ENCODE measurements at regions not wholly inside any gene's neighbourhood (a gene's known extent, or its start where the extent isn't known, plus 50 kb on each side); places are given as distances from the start of the nearest gene placed in this dataset.

DNA sequence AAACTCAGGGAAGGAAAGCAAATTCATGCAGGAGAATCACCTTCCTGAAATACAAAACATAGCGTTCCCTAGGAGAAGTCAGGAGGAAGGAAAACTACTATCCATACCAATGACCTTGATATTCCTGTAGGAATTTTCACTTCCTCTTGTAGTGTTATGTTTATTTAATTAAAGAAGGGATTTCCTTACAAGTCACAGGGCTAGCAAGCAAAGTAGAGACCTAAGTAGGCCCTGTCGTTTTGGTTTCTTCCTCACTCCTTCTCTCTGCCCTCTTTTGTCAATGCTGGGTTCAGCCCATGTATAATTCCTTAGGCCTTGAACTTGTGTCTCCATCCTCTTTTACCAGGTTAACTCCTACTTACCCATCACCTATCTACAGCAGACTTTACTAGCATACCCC is 435.2 kb upstream of the LRATD1 start:
- Histone ChIP-seq H3K4me3 (no peak overlapping the region), H3K36me3 (no peaks in the 10 kb centered on the region), H3K9me3 (replicated peaks) (no peaks in the 10 kb centered on the region), H3K27ac (replicated peaks) (no peak overlapping the region), H3K27me3 (ENCODE audit: low read depth) (no peaks in the 10 kb centered on the region), H3K4me1 (no peaks in the 10 kb centered on the region)
- TF ChIP-seq, protein P1, sequence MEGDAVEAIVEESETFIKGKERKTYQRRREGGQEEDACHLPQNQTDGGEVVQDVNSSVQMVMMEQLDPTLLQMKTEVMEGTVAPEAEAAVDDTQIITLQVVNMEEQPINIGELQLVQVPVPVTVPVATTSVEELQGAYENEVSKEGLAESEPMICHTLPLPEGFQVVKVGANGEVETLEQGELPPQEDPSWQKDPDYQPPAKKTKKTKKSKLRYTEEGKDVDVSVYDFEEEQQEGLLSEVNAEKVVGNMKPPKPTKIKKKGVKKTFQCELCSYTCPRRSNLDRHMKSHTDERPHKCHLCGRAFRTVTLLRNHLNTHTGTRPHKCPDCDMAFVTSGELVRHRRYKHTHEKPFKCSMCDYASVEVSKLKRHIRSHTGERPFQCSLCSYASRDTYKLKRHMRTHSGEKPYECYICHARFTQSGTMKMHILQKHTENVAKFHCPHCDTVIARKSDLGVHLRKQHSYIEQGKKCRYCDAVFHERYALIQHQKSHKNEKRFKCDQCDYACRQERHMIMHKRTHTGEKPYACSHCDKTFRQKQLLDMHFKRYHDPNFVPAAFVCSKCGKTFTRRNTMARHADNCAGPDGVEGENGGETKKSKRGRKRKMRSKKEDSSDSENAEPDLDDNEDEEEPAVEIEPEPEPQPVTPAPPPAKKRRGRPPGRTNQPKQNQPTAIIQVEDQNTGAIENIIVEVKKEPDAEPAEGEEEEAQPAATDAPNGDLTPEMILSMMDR (IDR thresholded peaks at IDR 0.05; ENCODE audit: borderline replicate concordance): no peak
- no peak for DNase-seq
- intact Hi-C loops (cut with micrococcal nuclease): no loop called here

DNA sequence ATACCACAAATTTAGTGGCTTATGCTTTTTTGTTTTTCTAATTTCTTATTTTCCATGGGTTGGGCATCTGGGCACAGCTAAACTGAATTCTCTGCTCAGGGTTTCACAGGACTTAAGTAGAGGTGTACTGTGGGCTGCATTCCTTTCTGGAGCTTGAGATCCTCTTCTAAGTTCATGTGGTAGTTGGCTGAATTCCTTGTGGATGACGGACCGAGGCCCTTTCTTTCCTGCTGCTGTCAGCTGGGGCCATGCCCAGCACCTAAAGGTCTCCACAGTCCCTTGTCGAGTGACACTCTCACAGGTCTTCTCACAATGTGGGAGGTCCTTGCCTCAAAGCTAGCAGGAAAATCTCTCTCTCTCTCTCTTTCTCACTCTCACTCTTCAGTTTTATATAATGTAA is 433.5 kb upstream of the LRATD1 start:
- Histone ChIP-seq H3K4me1 (no peaks in the 10 kb centered on the region), H3K36me3 (no peaks in the 10 kb centered on the region), H3K27me3 (ENCODE audit: low read depth) (no peaks in the 10 kb centered on the region), H3K4me3 (no peak overlapping the region), H3K9me3 (replicated peaks) (peaks cover 2% of the 10 kb centered on the region), H3K27ac (replicated peaks) (no peak overlapping the region)
- intact Hi-C loops (cut with micrococcal nuclease): no loop called here
- no peak for DNase-seq
- TF ChIP-seq, protein P1 (IDR thresholded peaks at IDR 0.05; ENCODE audit: borderline replicate concordance): no peak

DNA sequence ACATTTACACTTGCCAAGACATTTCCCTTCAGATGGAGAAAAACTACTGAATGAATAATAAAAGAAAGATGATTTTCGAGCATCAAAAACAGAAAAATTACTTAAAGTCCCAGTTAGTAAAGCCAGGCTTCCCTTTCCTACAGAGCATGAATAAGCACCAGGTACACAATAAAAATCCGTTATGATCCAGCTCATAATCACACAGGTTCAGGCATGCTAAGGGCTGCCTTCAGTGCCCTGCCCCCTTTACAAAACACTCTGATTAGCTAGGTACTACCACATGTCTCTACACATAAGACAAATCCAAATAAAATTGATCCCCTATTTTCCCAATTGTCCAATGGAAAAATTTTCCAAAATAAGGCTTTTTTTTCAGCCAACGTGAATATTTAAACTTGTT is 413.2 kb upstream of the LRATD1 start:
- Histone ChIP-seq H3K27me3 (ENCODE audit: low read depth) (no peaks in the 10 kb centered on the region), H3K9me3 (replicated peaks) (no peaks in the 10 kb centered on the region), H3K36me3 (no peaks in the 10 kb centered on the region), H3K4me3 (no peak overlapping the region), H3K27ac (replicated peaks) (no peak overlapping the region), H3K4me1 (no peaks in the 10 kb centered on the region)
- TF ChIP-seq, protein P1 (IDR thresholded peaks at IDR 0.05; ENCODE audit: borderline replicate concordance): no peak
- no peak for DNase-seq
- intact Hi-C loops (cut with micrococcal nuclease): no loop called here

DNA sequence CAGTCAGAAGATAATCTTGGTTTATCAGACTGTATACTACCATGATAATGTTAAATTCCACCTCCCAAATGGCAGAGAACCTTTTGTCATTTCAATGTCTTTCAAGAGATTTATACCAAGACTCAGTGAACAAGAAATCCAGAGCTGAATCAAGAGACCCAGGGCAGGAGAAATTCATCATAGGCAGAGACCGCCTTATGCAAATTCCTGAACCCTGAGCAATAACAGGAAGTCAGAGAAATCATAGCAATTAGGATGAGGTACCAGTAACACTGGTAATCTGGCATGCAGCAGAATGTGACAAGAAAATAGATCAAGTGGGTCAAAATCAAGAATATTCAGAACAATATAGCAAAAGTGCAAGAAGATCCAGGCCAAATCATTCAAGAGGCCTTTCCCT is 412.4 kb upstream of the LRATD1 start:
- Histone ChIP-seq H3K4me3 (no peak overlapping the region), H3K27ac (replicated peaks) (no peak overlapping the region), H3K36me3 (no peaks in the 10 kb centered on the region), H3K4me1 (no peaks in the 10 kb centered on the region), H3K27me3 (ENCODE audit: low read depth) (no peaks in the 10 kb centered on the region), H3K9me3 (replicated peaks) (peaks cover 3% of the 10 kb centered on the region)
- TF ChIP-seq, protein P1 (IDR thresholded peaks at IDR 0.05; ENCODE audit: borderline replicate concordance): no peak
- intact Hi-C loops (cut with micrococcal nuclease): no loop called here
- no peak for DNase-seq

DNA sequence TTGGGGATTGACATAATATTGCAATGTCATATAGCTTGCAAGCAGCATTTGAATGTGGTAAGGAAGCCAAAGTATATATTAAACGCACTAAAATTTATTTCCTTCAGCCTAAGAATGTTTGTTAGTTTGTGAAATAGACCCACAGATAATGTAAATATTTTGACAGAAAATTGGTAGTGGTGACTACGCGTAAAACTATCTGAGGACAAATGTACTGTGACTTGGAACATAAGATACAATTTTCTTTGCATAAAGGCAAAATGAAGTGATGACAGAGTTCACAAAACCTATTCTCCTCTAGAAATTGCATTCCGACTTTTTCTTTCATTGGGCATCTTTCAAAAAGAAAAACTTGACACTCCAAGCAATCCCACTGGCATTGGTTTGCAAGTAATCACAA is 411.1 kb upstream of the LRATD1 start:
- H3K36me3 ChIP-seq: no peaks in the 10 kb centered on the region
- H3K27me3 ChIP-seq (ENCODE audit: low read depth): no peaks in the 10 kb centered on the region
- H3K27ac ChIP-seq (replicated peaks): no peak overlapping the region
- H3K4me1 ChIP-seq: no peaks in the 10 kb centered on the region
- peaks cover 5% of the 10 kb centered on the region for H3K9me3 ChIP-seq (replicated peaks)
- intact Hi-C loops (cut with micrococcal nuclease): no loop called here
- DNase-seq: no peak
- H3K4me3 ChIP-seq: no peak overlapping the region
- TF ChIP-seq, protein P1 (IDR thresholded peaks at IDR 0.05; ENCODE audit: borderline replicate concordance): no peak

DNA sequence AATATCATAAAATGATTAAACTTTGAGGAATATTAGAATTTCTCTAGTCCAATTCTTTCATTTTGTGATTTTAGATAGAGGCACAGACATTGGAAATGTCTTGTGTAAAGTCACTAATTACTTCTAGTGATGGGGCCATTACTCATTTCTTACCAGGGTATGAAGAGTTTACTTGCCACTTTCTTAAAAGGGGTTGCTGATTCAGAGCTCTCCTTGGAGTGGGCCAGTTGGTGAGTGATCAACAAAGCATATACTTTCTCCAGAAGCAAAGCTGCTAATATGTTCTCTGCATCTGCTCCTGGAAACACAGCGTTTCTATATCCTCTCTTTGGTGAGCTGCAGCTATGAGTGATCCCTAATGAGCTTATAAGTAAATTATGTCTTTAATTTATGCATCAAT is 408.9 kb upstream of the LRATD1 start:
- DNase-seq: no peak
- Histone ChIP-seq H3K4me1 (no peaks in the 10 kb centered on the region), H3K9me3 (replicated peaks) (peaks cover 5% of the 10 kb centered on the region), H3K27me3 (ENCODE audit: low read depth) (no peaks in the 10 kb centered on the region), H3K27ac (replicated peaks) (no peak overlapping the region), H3K4me3 (no peak overlapping the region), H3K36me3 (no peaks in the 10 kb centered on the region)
- intact Hi-C loops (cut with micrococcal nuclease): no loop called here
- TF ChIP-seq, protein P1 (IDR thresholded peaks at IDR 0.05; ENCODE audit: borderline replicate concordance): no peak

Measured in left ventricle myocardium inferior (tissue), 1 donor.